ENCODE measurements at regions not wholly inside any gene's neighbourhood (a gene's known extent, or its start where the extent isn't known, plus 50 kb on each side); places are given as distances from the start of the nearest gene placed in this dataset.

DNA sequence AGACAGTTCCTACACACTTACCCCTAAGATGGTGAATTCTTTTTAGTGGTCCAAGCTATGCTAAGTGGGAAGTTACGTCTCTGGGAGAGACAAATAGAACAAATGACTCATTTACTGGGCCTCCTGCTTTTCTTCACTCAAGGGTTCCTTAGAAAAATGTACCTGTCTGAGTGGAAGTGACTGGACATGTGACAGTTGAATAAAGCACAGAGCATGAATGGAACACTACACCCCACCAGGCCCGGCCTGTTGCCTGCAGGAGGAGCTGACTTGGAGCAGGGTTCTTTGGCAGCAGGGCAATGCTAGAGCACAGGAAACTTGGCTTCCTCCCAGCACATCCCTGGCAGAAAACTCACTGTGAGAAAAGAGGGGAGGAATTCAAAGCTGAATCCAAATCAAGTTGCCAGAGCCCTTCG lies 451.0 kb upstream of the SETBP1 start:
- no peak for DNase-seq (ENCODE audit: low spot score)

DNA sequence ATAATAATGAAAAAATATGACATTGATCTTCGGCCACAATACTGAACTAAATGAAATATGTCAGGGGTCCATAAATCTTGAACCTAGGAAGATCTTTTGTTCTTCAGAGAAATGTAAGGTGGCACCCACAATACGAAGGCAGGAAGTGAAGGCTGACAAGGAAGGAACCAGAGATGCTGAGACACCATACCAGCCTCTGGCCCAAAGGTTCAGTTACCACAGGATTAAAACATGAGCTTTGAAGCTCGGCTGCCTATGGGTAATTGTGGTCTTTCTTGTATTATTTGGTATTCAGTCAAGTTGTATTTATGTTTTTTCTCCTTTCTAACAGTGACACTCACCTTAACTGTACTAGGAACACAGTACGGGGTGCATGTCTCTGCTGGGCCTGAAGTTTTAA lies 448.8 kb upstream of the SETBP1 start:
- DNase-seq (ENCODE audit: low spot score) = no peak

GRCh38 chr18:44232500-44232899 lies 448.2 kb upstream of the SETBP1 start:
- DNase-seq (ENCODE audit: low spot score) = no peak

DNA sequence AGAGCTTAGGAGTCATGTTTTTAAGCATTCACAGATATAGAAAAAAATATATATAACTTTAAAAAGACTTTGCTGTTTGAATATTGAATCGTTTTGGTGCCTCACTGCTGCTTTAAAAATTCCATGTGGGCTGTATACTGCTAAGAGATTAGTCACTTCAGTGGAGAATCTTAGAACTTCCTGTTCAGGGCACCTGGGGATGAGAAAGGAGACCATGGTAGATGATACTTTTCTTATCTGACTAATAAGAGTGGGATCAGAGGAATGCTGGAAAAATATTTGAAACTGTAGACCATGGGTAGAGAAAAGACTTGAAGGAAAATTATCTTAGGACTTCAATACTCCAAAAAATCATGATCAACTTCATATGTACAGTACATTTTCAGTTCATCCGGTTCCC lies 442.2 kb upstream of the SETBP1 start:
- no peak for DNase-seq (ENCODE audit: low spot score)

GRCh38 chr18:44238911-44239310 lies 441.8 kb upstream of the SETBP1 start:
- no peak for DNase-seq (ENCODE audit: low spot score)

DNA sequence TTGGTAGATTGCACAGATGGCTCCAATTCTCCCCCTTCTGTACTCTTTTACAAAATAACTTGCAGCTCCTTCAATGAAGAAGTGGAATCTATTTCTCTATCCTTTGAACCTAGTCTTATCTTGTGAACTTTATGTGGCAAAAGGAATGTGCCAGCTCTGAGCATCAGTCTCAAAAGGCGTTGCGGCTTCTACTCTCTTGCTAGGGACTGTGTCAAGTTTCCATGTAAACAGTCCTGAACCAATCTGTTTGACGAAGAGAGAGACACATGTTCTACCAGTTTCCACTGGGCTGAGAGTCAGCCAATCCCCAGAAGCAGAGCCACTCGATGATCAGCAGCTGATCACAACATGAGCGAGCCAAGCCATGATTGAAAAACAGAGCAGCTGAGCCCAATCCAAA lies 439.7 kb upstream of the SETBP1 start:
- no peak for DNase-seq (ENCODE audit: low spot score)

GRCh38 chr18:44245019-44245418 lies 435.7 kb upstream of the SETBP1 start:
- DNase-seq (ENCODE audit: low spot score) = no peak

- no peak for DNase-seq (ENCODE audit: low spot score)
These were observed 434.7 kb upstream of the SETBP1 start for GRCh38 chr18:44246001-44246400.

- no peak for DNase-seq (ENCODE audit: low spot score)
These were observed 422.6 kb upstream of the SETBP1 start for GRCh38 chr18:44258086-44258485.

DNA sequence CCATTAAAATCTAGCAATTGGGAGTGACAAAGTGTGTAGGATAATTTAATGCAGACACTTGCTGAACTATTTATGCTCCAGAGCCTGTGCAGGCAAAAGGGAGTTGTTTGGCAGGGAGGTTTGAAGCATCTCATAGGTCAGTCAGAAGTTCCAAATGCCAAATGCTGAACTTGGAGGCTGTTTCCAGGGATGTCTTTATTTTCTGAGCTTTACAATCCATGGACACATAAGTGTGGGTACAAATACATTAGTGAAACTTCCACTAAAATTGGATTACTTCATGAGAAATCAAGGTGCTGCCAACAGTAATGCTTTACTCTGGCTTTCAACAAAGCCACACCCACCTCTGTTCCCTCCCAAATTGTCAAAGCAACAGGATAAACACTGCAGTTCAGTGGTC lies 422.1 kb upstream of the SETBP1 start:
- DNase-seq (ENCODE audit: low spot score) = no peak

DNA sequence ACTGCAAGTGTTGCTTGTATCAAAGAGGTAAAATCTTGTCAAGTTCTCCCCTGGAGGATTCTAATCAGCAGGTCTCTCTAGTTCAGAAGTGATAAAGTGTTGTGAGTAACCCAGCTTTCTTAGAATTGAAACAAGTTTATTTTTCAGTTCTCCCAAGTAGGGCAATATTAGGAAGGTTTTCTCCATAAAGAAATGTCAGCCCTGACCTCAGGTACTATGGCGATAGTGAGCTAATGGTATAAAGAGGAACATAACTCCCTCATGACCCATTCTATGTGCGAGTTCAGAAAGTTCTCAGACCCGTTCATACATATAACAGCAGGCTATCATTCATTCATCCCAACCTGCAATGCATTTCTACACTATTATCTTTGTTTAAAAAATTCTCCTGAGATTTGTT lies 421.1 kb upstream of the SETBP1 start:
- DNase-seq (ENCODE audit: low spot score) = no peak

- DNase-seq (ENCODE audit: low spot score) = no peak
These were observed 415.3 kb upstream of the SETBP1 start for GRCh38 chr18:44265437-44265836.

DNA sequence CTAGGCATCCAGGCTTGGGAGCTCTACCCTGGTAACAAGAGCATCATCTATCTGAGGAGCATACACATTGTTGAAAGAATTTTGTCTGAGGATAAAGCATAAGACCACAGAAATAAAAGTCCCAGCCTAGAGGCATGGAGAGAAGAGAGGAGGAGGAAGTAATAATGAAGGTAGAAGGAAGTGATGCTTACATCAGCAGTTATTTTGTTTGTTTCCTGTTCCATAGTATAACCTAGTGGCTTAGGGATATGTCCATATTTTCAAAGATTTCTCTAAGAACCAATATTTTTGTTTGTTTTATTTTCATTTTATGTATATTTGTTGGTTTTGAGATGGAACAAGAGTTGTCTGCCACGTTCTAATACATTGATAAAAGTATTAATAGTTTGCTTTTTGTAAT lies 407.4 kb upstream of the SETBP1 start:
- DNase-seq (ENCODE audit: low spot score) = no peak

DNA sequence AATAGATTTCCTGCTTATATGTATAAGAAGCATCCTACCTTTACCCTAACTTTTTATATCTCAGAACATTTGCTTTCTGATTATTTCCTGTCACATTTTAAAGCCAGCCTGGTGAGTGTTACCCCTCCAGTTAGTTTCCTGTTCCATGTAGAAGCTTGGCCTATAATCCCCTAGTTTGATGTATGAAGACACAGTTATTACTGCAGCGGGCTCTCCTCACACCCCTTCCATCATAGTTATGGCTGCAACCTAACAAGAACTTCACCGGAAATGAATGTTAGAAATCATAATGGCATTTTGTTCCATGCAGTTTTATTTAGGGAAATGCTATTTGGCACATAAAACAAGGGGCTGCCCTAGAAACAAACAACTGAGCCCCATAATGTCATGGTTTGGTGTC lies 400.2 kb upstream of the SETBP1 start:
- DNase-seq (ENCODE audit: low spot score) = no peak

GRCh38 chr18:44286049-44286448 lies 394.6 kb upstream of the SETBP1 start:
- DNase-seq (ENCODE audit: low spot score) = no peak

DNA sequence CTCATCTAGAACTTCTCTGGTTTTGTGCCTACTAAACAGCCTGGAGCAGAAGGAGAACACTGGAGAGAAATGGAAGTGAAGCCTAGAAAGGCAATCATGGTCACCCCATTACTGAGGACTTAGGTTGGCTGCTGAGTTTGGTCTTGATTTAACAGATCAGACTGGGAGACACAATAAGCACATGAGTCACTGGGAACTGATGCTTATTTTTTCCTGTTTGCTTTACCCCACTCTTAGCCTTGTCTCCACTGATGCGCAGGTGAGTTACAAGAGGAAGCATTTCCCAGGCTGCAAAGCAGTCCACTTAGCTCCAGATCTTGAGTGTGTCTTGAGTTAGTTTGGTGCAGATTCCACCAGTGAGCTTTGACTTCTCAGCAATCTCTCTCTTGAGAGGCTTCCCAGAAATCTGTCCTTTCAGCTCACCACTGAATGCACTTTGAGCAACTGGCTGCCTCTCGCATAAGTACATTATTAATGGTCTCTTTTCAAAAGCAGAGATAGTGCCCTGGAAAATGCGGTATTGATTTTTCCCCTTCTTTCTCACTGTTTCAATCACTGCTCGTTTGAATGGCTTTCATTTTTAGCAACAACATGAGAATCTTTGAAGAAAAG lies 390.2 kb upstream of the SETBP1 start:
- no peak for DNase-seq (ENCODE audit: low spot score)

DNA sequence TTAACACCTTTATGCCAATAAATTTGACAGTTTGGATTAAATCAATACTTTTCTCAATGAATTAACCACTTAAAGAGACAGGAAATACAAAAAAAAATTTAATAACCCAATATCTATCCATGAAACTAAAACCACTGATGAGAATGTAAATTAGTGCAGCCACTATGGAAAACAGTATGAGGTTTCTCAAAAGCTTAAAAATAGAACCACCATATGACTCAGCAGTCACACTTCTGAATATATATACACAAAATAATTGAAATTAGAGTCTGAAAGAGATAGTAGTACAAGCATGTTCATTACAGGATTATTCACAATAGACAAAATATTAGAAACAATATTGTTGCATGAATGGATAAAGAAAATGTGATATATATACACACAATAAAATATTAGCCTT lies 382.1 kb upstream of the SETBP1 start:
- no peak for DNase-seq (ENCODE audit: low spot score)

GRCh38 chr18:44309185-44309584 lies 371.5 kb upstream of the SETBP1 start:
- DNase-seq (ENCODE audit: low spot score) = no peak

GRCh38 chr18:44320619-44321460 lies 359.8 kb upstream of the SETBP1 start:
- no peak for DNase-seq (ENCODE audit: low spot score)

- DNase-seq (ENCODE audit: low spot score) = no peak
These were observed 358.7 kb upstream of the SETBP1 start for GRCh38 chr18:44321868-44322590.

- no peak for DNase-seq (ENCODE audit: low spot score)
These were observed 357.6 kb upstream of the SETBP1 start for GRCh38 chr18:44323125-44323524.

- DNase-seq (ENCODE audit: low spot score) = no peak
These were observed 356.3 kb upstream of the SETBP1 start for GRCh38 chr18:44324361-44324760.
